HCT116 (cell line): ENCODE measurements at regions not wholly inside any gene's neighbourhood (a gene's known extent, or its start where the extent isn't known, plus 50 kb on each side); places are given as distances from the start of the nearest gene placed in this dataset.

Source experiments
- ATAC-seq: fragments of 200-7000 bp; cut with Tn5 transposase; 2 replicates; pipeline ENCODE4 v1.9.1; 2020; ENCODE audit warnings: mild to moderate bottlenecking, moderate library complexity
- BruUV-seq: library from RNA; stranded (reverse); fragments of 400-500 nt; replicated peaks from 2 replicates; lab custom pipeline; 2021; lab: Mats Ljungman, UMichigan
- CTCF ChIA-PET: fragments of 300-600 bp; sonication (Branson Sonifier 250); formaldehyde crosslinking; loops from one replicate; lab custom pipeline; 2021; ENCODE audit warnings: antibody characterized with exemption; lab: Charles Lee
- POLR2A ChIA-PET: fragments of 300-600, 350-600 bp; sonication (Branson Sonifier 250); formaldehyde crosslinking; loops from one replicate; lab custom pipeline; 2021; ENCODE audit warnings: antibody characterized with exemption; lab: Charles Lee
- RAD21 ChIA-PET, 2 experiments: fragments of 300-600 bp; sonication (Branson Sonifier 250); formaldehyde crosslinking; loops; one replicate each; lab custom pipeline; 2023; ENCODE audit warnings: low total read pairs in 2 of 2; ENCODE audit not compliant: uncharacterized antibody in 2 of 2, unreplicated experiment in 2 of 2, low non-redundant PET in 1 of 2; lab: Charles Lee
- DNase-seq: peaks from one replicate; pipeline ENCODE4 v3.0.0-alpha.2; 2010; ENCODE audit warnings: low read depth, low spot score
- H2AFZ ChIP-seq: fragments of 200-600 bp; shearing (Covaris generic), sonication (generic); 2 replicates; pipeline ENCODE4 v1.6.1; 2017; ENCODE audit warnings: low read depth, mixed run types, mixed read lengths, antibody characterized with exemption, low read length; ENCODE audit not compliant: poor library complexity, severe bottlenecking
- H3K27ac ChIP-seq: 2 replicates; pipeline ENCODE4 v1.5.1; 2012; ENCODE audit warnings: low read depth, low read length
- H3K27me3 ChIP-seq: fragments of 200-600 bp; sonication (generic); 2 replicates; pipeline ENCODE4 v1.6.1; 2016; ENCODE audit warnings: mixed run types, low read length, mixed read lengths; ENCODE audit not compliant: insufficient read depth
- H3K36me3 ChIP-seq, 2 experiments: fragments of 200-500 bp in 1 of 2; fragments of 200-600 bp in 1 of 2; sonication (Bioruptor generic) in 1 of 2; sonication (generic) in 1 of 2; 2 replicates each; pipeline versions ENCODE4 v1.5.1 to v1.6.1; 2014 to 2016; ENCODE audit warnings: low read length in 2 of 2, inconsistent platforms in 1 of 2, mixed read lengths in 1 of 2, mixed run types in 1 of 2; ENCODE audit not compliant: insufficient read depth in 2 of 2, control insufficient read depth in 1 of 2
- H3K4me1 ChIP-seq, 2 experiments: fragments of 200-600 bp in 1 of 2; sonication (generic) in 1 of 2; 2 replicates each; pipeline versions ENCODE4 v1.5.1 to v1.6.1; 2012 to 2017; ENCODE audit warnings: low read length in 2 of 2, inconsistent platforms in 1 of 2, mild to moderate bottlenecking in 1 of 2, mixed read lengths in 1 of 2, mixed run types in 1 of 2, moderate library complexity in 1 of 2; ENCODE audit not compliant: insufficient read depth in 2 of 2, control insufficient read depth in 1 of 2
- H3K4me2 ChIP-seq: fragments of 200-600 bp; sonication (generic); 2 replicates; pipeline ENCODE4 v1.6.1; 2017; ENCODE audit warnings: mixed run types, low read length, mixed read lengths
- H3K4me3 ChIP-seq, 2 experiments: fragments of 200-600 bp in 1 of 2; sonication (generic) in 1 of 2; replicated peaks in 1 of 2; 2 replicates each; pipeline ENCODE4 v1.5.1; 2011 to 2016; ENCODE audit warnings: low read length in 2 of 2, control low read depth in 1 of 2, low read depth in 1 of 2, mild to moderate bottlenecking in 1 of 2, mixed read lengths in 1 of 2, mixed run types in 1 of 2
- H3K79me2 ChIP-seq: fragments of 200-600 bp; sonication (generic); 2 replicates; pipeline ENCODE4 v1.6.1; 2017; ENCODE audit warnings: mild to moderate bottlenecking, mixed run types, low read length, moderate library complexity, mixed read lengths; ENCODE audit not compliant: insufficient read depth
- H3K9ac ChIP-seq: fragments of 200-600 bp; sonication (generic); 2 replicates; pipeline ENCODE4 v1.6.1; 2016; ENCODE audit warnings: low read length, mixed read lengths
- H3K9me2 ChIP-seq: fragments of 200-600 bp; sonication (generic), shearing (Covaris generic); 2 replicates; pipeline ENCODE4 v1.6.1; 2017; ENCODE audit warnings: mixed run types, mild to moderate bottlenecking, moderate library complexity; ENCODE audit not compliant: insufficient read depth
- H3K9me3 ChIP-seq, 2 experiments: fragments of 200-500 bp in 1 of 2; fragments of 200-600 bp in 1 of 2; sonication (Bioruptor generic) in 1 of 2; sonication (generic) in 1 of 2; 2 replicates each; pipeline ENCODE4 v1.6.1; 2014 to 2017; ENCODE audit warnings: low read length in 2 of 2, mixed read lengths in 2 of 2, inconsistent platforms in 1 of 2, low read depth in 1 of 2, mild to moderate bottlenecking in 1 of 2, mixed run types in 1 of 2, moderate library complexity in 1 of 2; ENCODE audit not compliant: control insufficient read depth in 1 of 2, insufficient read depth in 1 of 2
- H4K20me1 ChIP-seq: fragments of 200-600 bp; sonication (generic), shearing (Covaris generic); 2 replicates; pipeline ENCODE4 v1.6.1; 2017; ENCODE audit warnings: mixed run types, mild to moderate bottlenecking, moderate library complexity; ENCODE audit not compliant: insufficient read depth
- CEBPB ChIP-seq: IDR thresholded peaks from 2 replicates; pipeline ENCODE4 v1.6.1; 2012; ENCODE audit warnings: low read depth
- ELF1 ChIP-seq: IDR thresholded peaks from 2 replicates; pipeline ENCODE4 v1.6.1; 2012; ENCODE audit warnings: low read depth, borderline replicate concordance
- EZH2 ChIP-seq: fragments of 200-600 bp; sonication (generic); IDR thresholded peaks from 2 replicates; pipeline ENCODE4 v1.6.1; 2017; ENCODE audit warnings: antibody characterized with exemption, mixed run types
- RAD21 ChIP-seq: IDR thresholded peaks from 2 replicates; pipeline ENCODE4 v1.6.1; 2012; ENCODE audit warnings: low read depth, mild to moderate bottlenecking
- REST ChIP-seq: IDR thresholded peaks from 2 replicates; pipeline ENCODE4 v1.6.1; 2012; ENCODE audit warnings: low read depth
- ZFX ChIP-seq: fragments of 450-650 bp; IDR thresholded peaks from 2 replicates; pipeline ENCODE4 v1.6.1; 2017
- intact Hi-C: fragments of 100-400 bp; cut with micrococcal nuclease; formaldehyde crosslinking; loops from 2 replicates; pipeline ENCODE4 v1.10.0; 2022

- no TSS peak for BruUV-seq
- Histone ChIP-seq H3K36me3 (no peaks in the 10 kb centered on the region), H3K4me1 (no peaks in the 10 kb centered on the region), H3K4me2 (no peak overlapping the region), H3K9me3 (no peaks in the 10 kb centered on the region), H2AFZ (no peak overlapping the region), H3K79me2 (no peaks in the 10 kb centered on the region), H3K27ac (no peak overlapping the region), H3K27me3 (peaks cover 47% of the 10 kb centered on the region), H3K9ac (no peak overlapping the region), H3K9me2 (no peaks in the 10 kb centered on the region), H3K4me3 (no peak overlapping the region), H4K20me1 (no peaks in the 10 kb centered on the region)
- ATAC-seq (no peak), DNase-seq (no peak)
- CTCF ChIA-PET, result no interaction called here
- RAD21 ChIA-PET, result no interaction called here
- TF ChIP-seq ELF1, result no peak
- no peak for TF ChIP-seq RAD21
- no peak for TF ChIP-seq CEBPB
- no peak for TF ChIP-seq ZFX
- TF ChIP-seq REST, result no peak
- no peak for TF ChIP-seq EZH2
- POLR2A ChIA-PET, result no interaction called here
- intact Hi-C loops, result loop anchor here (5.0 kb wide), 1 partner anchor 189 kb away; no protein-coding TSS in a partner anchor
Measured at GRCh38 chr12:67028529-67028928, 240.6 kb upstream of the CAND1 start.
